ENCODE measurements at regions not wholly inside any gene's neighbourhood (a gene's known extent, or its start where the extent isn't known, plus 50 kb on each side); places are given as distances from the start of the nearest gene placed in this dataset.

GRCh38 chr2:195473862-195474261 lies 183.2 kb upstream of the SLC39A10 start:
- TF ChIP-seq NFE2L2 (conservative IDR thresholded peaks at IDR 0.05; ENCODE audit: low read length) (no peak), HES2 (IDR thresholded peaks at IDR 0.05) (no peak), MYC (IDR thresholded peaks at IDR 0.05; ENCODE audit: borderline replicate concordance, low read length) (no peak), JUN (IDR thresholded peaks at IDR 0.05) (no peak), POLR2AphosphoS2 (conservative IDR thresholded peaks at IDR 0.05; ENCODE audit: low read length) (no peak), BHLHE40 (IDR thresholded peaks at IDR 0.05; ENCODE audit: low read depth, low read length) (no peak), RNF2 (IDR thresholded peaks at IDR 0.05; ENCODE audit: borderline replicate concordance, low read depth) (no peak), RCOR1 (IDR thresholded peaks at IDR 0.05; ENCODE audit: low read depth, low read length) (no peak), BCL3 (IDR thresholded peaks at IDR 0.05) (no peak), CTCF (IDR thresholded peaks at IDR 0.05) (no peak), E2F6 (IDR thresholded peaks at IDR 0.05; ENCODE audit: borderline replicate concordance, low read depth) (no peak), CHD4 (IDR thresholded peaks at IDR 0.05; ENCODE audit: borderline replicate concordance) (no peak), CHD2 (IDR thresholded peaks at IDR 0.05; ENCODE audit: low read length, partially characterized antibody) (no peak), CBX8 (IDR thresholded peaks at IDR 0.05) (no peak), RFX5 (IDR thresholded peaks at IDR 0.05) (no peak), ZC3H11A (IDR thresholded peaks at IDR 0.05) (no peak), FOSL2 (IDR thresholded peaks at IDR 0.05) (no peak), FOSL2 (CRISPR knock-in tag; IDR thresholded peaks at IDR 0.05) (no peak), KDM1A (IDR thresholded peaks at IDR 0.05; ENCODE audit: low read depth) (no peak)
- no peak overlapping the region for H3K4me2 ChIP-seq
- DNase-seq (ENCODE audit: low read depth in 1 of 2, low spot score in 1 of 2) (no peak), ATAC-seq (no peak), FAIRE-seq (no peak)
- no peak overlapping the region for H3K4me3 ChIP-seq
- CTCF ChIA-PET: interaction anchor here (0.7 to 1.4 kb wide), 3 partner anchors 15 to 25 kb away, joined by 3 to 4 read pairs (median 3); no protein-coding TSS in a partner anchor
- no peak overlapping the region; a peak in 1 of 6 replicates for H3K27ac ChIP-seq
- WGBS (ENCODE audit: missing lambda C conversion rate): 97% methylated on average over 6 of the region's 6 CpGs
- H3K9me3 ChIP-seq: no peaks in the 10 kb centered on the region
- POLR2A ChIA-PET: no interaction called here
- H3K4me1 ChIP-seq: no peaks in the 10 kb centered on the region

GRCh38 chr2:195472501-195473234 lies 184.4 kb upstream of the SLC39A10 start:
- WGBS (ENCODE audit: missing lambda C conversion rate): 66% methylated on average over 3 of the region's 3 CpGs
- DNase-seq (ENCODE audit: low read depth in 1 of 2, low spot score in 1 of 2) (no peak), ATAC-seq (no peak), FAIRE-seq (no peak)
- Histone ChIP-seq H3K9me3 (no peaks in the 10 kb centered on the region), H3K4me1 (no peaks in the 10 kb centered on the region), H3K4me3 (no peak overlapping the region), H3K4me2 (no peak overlapping the region), H3K27ac (no peak overlapping the region)
- POLR2A ChIA-PET: no interaction called here
- CTCF ChIA-PET: no interaction called here
- TF ChIP-seq ESRRA (IDR thresholded peaks at IDR 0.05; ENCODE audit: borderline replicate concordance, low read length) (no peak), CBX2 (IDR thresholded peaks at IDR 0.05; ENCODE audit: borderline replicate concordance, low read depth) (no peak), JUN (IDR thresholded peaks at IDR 0.05) (no peak), MAX (IDR thresholded peaks at IDR 0.05) (no peak), EHMT2 (IDR thresholded peaks at IDR 0.05; ENCODE audit: low read depth) (no peak), ELK1 (IDR thresholded peaks at IDR 0.05; ENCODE audit: low read depth, low read length) (no peak), BHLHE40 (IDR thresholded peaks at IDR 0.05; ENCODE audit: low read depth, low read length) (no peak), USF2 (IDR thresholded peaks at IDR 0.05) (no peak), HOXB13 (CRISPR knock-in tag; IDR thresholded peaks at IDR 0.05; ENCODE audit: low read depth) (no peak), RCOR1 (IDR thresholded peaks at IDR 0.05; ENCODE audit: low read depth, low read length) (no peak), KDM5A (IDR thresholded peaks at IDR 0.05) (no peak), JUNB (IDR thresholded peaks at IDR 0.05) (no peak), E2F6 (IDR thresholded peaks at IDR 0.05; ENCODE audit: borderline replicate concordance, low read depth) (no peak), ZSCAN20 (CRISPR knock-in tag; IDR thresholded peaks at IDR 0.05) (no peak), FOSB (CRISPR knock-in tag; IDR thresholded peaks at IDR 0.05) (no peak), ZC3H11A (IDR thresholded peaks at IDR 0.05) (no peak), ZFP36 (IDR thresholded peaks at IDR 0.05; ENCODE audit: borderline replicate concordance, partially characterized antibody) (no peak)
